OCI-LY1 (cell line): ENCODE measurements at regions not wholly inside any gene's neighbourhood (a gene's known extent, or its start where the extent isn't known, plus 50 kb on each side); places are given as distances from the start of the nearest gene placed in this dataset.

Experiments used
- H2AFZ ChIP-seq: fragments of 200-600 bp; sonication (generic), shearing (Covaris generic); 2 replicates; pipeline ENCODE4 v1.6.0; 2014; ENCODE audit warnings: antibody characterized with exemption, mild to moderate bottlenecking, low read length
- H3F3A ChIP-seq: fragments of 200-600 bp; sonication (generic), shearing (Covaris generic); 2 replicates; pipeline ENCODE4 v1.6.0; 2014; ENCODE audit warnings: mild to moderate bottlenecking, antibody characterized with exemption, low read length, moderate library complexity; ENCODE audit not compliant: insufficient read depth
- H3K27ac ChIP-seq: fragments of 200-600 bp; sonication (generic); 2 replicates; pipeline ENCODE4 v1.5.1; 2014; ENCODE audit warnings: low read length, mixed run types, mild to moderate bottlenecking, low read depth; ENCODE audit not compliant: poor library complexity, severe bottlenecking
- H3K27me3 ChIP-seq: fragments of 200-600 bp; sonication (generic); 2 replicates; pipeline ENCODE4 v1.6.0; 2014; ENCODE audit warnings: antibody characterized with exemption, mild to moderate bottlenecking, low read length, moderate library complexity; ENCODE audit not compliant: insufficient read depth
- H3K36me3 ChIP-seq: fragments of 200-600 bp; sonication (generic); 2 replicates; pipeline ENCODE4 v1.6.1; 2014; ENCODE audit warnings: mild to moderate bottlenecking, antibody characterized with exemption, low read length, moderate library complexity, mixed read lengths; ENCODE audit not compliant: insufficient read depth
- H3K4me1 ChIP-seq: fragments of 200-600 bp; sonication (generic); 2 replicates; pipeline ENCODE4 v1.5.1; 2014; ENCODE audit warnings: mild to moderate bottlenecking, low read length, moderate library complexity; ENCODE audit not compliant: insufficient read depth, severe bottlenecking
- H3K4me2 ChIP-seq: fragments of 200-600 bp; sonication (generic), shearing (Covaris generic); 2 replicates; pipeline ENCODE4 v1.6.1; 2014; ENCODE audit warnings: low read length
- H3K4me3 ChIP-seq: fragments of 200-600 bp; sonication (generic); 2 replicates; pipeline ENCODE4 v1.5.1; 2014; ENCODE audit warnings: low read length, low read depth, mild to moderate bottlenecking, mixed read lengths; ENCODE audit not compliant: poor library complexity, severe bottlenecking
- H3K79me2 ChIP-seq: fragments of 200-600 bp; shearing (Covaris generic); 2 replicates; pipeline ENCODE4 v1.6.1; 2016; ENCODE audit warnings: mixed run types, low read length, mixed read lengths; ENCODE audit not compliant: insufficient read depth
- H3K9ac ChIP-seq: fragments of 200-600 bp; sonication (generic), shearing (Covaris generic); 2 replicates; pipeline ENCODE4 v1.6.1; 2014; ENCODE audit warnings: mild to moderate bottlenecking, low read length, mixed read lengths
- H3K9me2 ChIP-seq: fragments of 200-600 bp; sonication (generic), shearing (Covaris generic); 2 replicates; pipeline ENCODE4 v1.6.1; 2014; ENCODE audit warnings: low read depth, mild to moderate bottlenecking, low read length, mixed read lengths
- H3K9me3 ChIP-seq: fragments of 200-600 bp; shearing (Covaris generic); 2 replicates; pipeline ENCODE4 v1.6.1; 2014; ENCODE audit warnings: low read length, mixed read lengths
- H4K20me1 ChIP-seq: fragments of 200-600 bp; sonication (generic), shearing (Covaris generic); 2 replicates; pipeline ENCODE4 v1.6.0; 2016; ENCODE audit warnings: mild to moderate bottlenecking, low read length; ENCODE audit not compliant: insufficient read depth
- CTCF ChIP-seq: fragments of 200-600 bp; sonication (generic), shearing (Covaris generic); IDR thresholded peaks from 2 replicates; pipeline ENCODE4 v1.5.1; 2017; ENCODE audit warnings: mild to moderate bottlenecking, antibody characterized with exemption, low read length, moderate library complexity, mixed read lengths
- EZH2 ChIP-seq: fragments of 200-600 bp; sonication (generic), shearing (Covaris generic); IDR thresholded peaks from 2 replicates; pipeline ENCODE4 v1.8.0; 2017; ENCODE audit warnings: borderline replicate concordance, mixed run types, mild to moderate bottlenecking, antibody characterized with exemption, low read length, moderate library complexity, mixed read lengths

GRCh38 chr17:72519598-72519936 is 398.7 kb downstream of the SOX9 start:
- no peaks in the 10 kb centered on the region for H3K79me2 ChIP-seq
- H2AFZ ChIP-seq = no peak overlapping the region

GRCh38 chr17:72520665-72521303 is 400.0 kb downstream of the SOX9 start:
- no peaks in the 10 kb centered on the region for H3K36me3 ChIP-seq
- no peaks in the 10 kb centered on the region for H3K79me2 ChIP-seq
- no peaks in the 10 kb centered on the region for H3F3A ChIP-seq
- H3K4me3 ChIP-seq = no peak overlapping the region
- TF ChIP-seq CTCF (no peak), EZH2 (no peak)
- H3K27me3 ChIP-seq = peaks cover 4% of the 10 kb centered on the region; the same call in 1 of the 2 replicates
- H3K9me2 ChIP-seq = no peaks in the 10 kb centered on the region
- H3K9me3 ChIP-seq = no peaks in the 10 kb centered on the region
- H4K20me1 ChIP-seq = no peaks in the 10 kb centered on the region
- no peak overlapping the region for H3K9ac ChIP-seq
- H2AFZ ChIP-seq = no peak overlapping the region
- no peaks in the 10 kb centered on the region for H3K4me1 ChIP-seq
- H3K4me2 ChIP-seq = no peak overlapping the region
- no peak overlapping the region for H3K27ac ChIP-seq

More at GRCh38 chr17:72519598-72519936, 398.7 kb downstream of the SOX9 start:
- no peaks in the 10 kb centered on the region for H3K9me3 ChIP-seq
- no peaks in the 10 kb centered on the region for H3K9me2 ChIP-seq
- H3K27ac ChIP-seq = no peak overlapping the region
- no peak overlapping the region for H3K4me3 ChIP-seq
- no peaks in the 10 kb centered on the region for H3K36me3 ChIP-seq
- H4K20me1 ChIP-seq = no peaks in the 10 kb centered on the region
- H3K4me2 ChIP-seq = no peak overlapping the region
- H3F3A ChIP-seq = no peaks in the 10 kb centered on the region
- H3K9ac ChIP-seq = no peak overlapping the region
- H3K4me1 ChIP-seq = no peaks in the 10 kb centered on the region
- no peak for TF ChIP-seq EZH2
- no peak for TF ChIP-seq CTCF
- H3K27me3 ChIP-seq = peaks cover 4% of the 10 kb centered on the region; the same call in 1 of the 2 replicates

- Histone ChIP-seq H3K9ac (no peak overlapping the region), H3K27ac (no peak overlapping the region), H3K27me3 (no peaks in the 10 kb centered on the region; the same call in 1 of the 2 replicates), H3K4me1 (no peaks in the 10 kb centered on the region), H3K4me3 (no peak overlapping the region), H3K9me2 (no peaks in the 10 kb centered on the region), H4K20me1 (no peaks in the 10 kb centered on the region), H3K9me3 (no peaks in the 10 kb centered on the region), H3K79me2 (no peaks in the 10 kb centered on the region), H3F3A (no peaks in the 10 kb centered on the region), H3K36me3 (no peaks in the 10 kb centered on the region), H3K4me2 (no peak overlapping the region), H2AFZ (no peak overlapping the region)
- TF ChIP-seq CTCF (no peak), EZH2 (no peak)
These were observed 402.7 kb downstream of the SOX9 start for GRCh38 chr17:72523491-72523890.
